ENCODE measurements at regions not wholly inside any gene's neighbourhood (a gene's known extent, or its start where the extent isn't known, plus 50 kb on each side); places are given as distances from the start of the nearest gene placed in this dataset.

DNA sequence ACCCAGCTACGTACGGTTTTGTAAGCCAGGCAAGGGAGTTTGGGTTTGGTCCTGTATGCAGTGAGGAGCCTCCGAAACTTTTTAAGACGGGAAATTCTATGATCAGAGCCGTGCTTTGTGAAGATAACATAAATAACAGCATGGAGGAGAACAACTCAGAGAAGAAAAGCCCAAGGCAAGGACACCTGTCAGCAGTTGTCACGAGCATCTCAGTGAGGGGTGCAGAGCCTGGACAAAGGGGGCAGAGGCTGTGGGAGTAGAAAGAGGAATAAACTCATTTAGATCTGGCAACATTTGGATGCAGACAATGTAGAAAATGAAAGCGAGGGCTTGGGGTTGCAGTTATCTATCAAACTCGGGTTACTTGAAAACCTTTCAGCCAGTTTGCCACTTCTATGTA, 64.5 kb downstream of the CAVIN2 start:
- H3K9me3 Mint-ChIP-seq: peaks cover 5% of the 10 kb centered on the region; the same call in 1 of the 2 replicates
- TF ChIP-seq, protein P1, sequence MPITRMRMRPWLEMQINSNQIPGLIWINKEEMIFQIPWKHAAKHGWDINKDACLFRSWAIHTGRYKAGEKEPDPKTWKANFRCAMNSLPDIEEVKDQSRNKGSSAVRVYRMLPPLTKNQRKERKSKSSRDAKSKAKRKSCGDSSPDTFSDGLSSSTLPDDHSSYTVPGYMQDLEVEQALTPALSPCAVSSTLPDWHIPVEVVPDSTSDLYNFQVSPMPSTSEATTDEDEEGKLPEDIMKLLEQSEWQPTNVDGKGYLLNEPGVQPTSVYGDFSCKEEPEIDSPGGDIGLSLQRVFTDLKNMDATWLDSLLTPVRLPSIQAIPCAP (CRISPR knock-in tag; IDR thresholded peaks at IDR 0.05): no peak
- TF ChIP-seq FOXP1 (CRISPR knock-in tag; IDR thresholded peaks at IDR 0.05; ENCODE audit: borderline replicate concordance): no peak
- TF ChIP-seq, protein P2, sequence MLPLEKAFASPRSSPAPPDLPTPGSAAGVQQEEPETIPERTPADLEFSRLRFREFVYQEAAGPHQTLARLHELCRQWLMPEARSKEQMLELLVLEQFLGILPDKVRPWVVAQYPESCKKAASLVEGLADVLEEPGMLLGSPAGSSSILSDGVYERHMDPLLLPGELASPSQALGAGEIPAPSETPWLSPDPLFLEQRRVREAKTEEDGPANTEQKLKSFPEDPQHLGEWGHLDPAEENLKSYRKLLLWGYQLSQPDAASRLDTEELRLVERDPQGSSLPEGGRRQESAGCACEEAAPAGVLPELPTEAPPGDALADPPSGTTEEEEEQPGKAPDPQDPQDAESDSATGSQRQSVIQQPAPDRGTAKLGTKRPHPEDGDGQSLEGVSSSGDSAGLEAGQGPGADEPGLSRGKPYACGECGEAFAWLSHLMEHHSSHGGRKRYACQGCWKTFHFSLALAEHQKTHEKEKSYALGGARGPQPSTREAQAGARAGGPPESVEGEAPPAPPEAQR (CRISPR knock-in tag; IDR thresholded peaks at IDR 0.05): no peak
- no peak for TF ChIP-seq TEAD1 (CRISPR knock-in tag; IDR thresholded peaks at IDR 0.05)
- TF ChIP-seq EMX1 (CRISPR knock-in tag; IDR thresholded peaks at IDR 0.05): no peak
- TF ChIP-seq HMGA2 (CRISPR knock-in tag; IDR thresholded peaks at IDR 0.05): no peak
- no peak for TF ChIP-seq ZNF263 (CRISPR knock-in tag; IDR thresholded peaks at IDR 0.05; ENCODE audit: low read depth)
- no peak for TF ChIP-seq IRF2 (CRISPR knock-in tag; IDR thresholded peaks at IDR 0.05; ENCODE audit: borderline replicate concordance, low read depth)
- no peak overlapping the region for H3K27ac Mint-ChIP-seq
- no peaks in the 10 kb centered on the region for H3K36me3 Mint-ChIP-seq
- ATAC-seq: no peak
- H3K27me3 Mint-ChIP-seq (ENCODE audit: low read depth): no peaks in the 10 kb centered on the region
- no peak overlapping the region for H3K4me3 Mint-ChIP-seq
- ChIA-PET CTCF (no interaction called here), POLR2A (no interaction called here)
- peaks cover 9% of the 10 kb centered on the region for H3K4me1 Mint-ChIP-seq
- DNase-seq (ENCODE audit: low spot score): no peak

GRCh38 chr2:191783416-191783815, 63.5 kb downstream of the CAVIN2 start:
- Mint-ChIP-seq H3K27ac (no peak overlapping the region), H3K36me3 (no peaks in the 10 kb centered on the region), H3K4me3 (no peak overlapping the region), H3K4me1 (peaks cover 12% of the 10 kb centered on the region), H3K27me3 (ENCODE audit: low read depth) (no peaks in the 10 kb centered on the region), H3K9me3 (peaks cover 5% of the 10 kb centered on the region; the same call in 1 of the 2 replicates)
- TF ChIP-seq NFE2L1 (CRISPR knock-in tag; IDR thresholded peaks at IDR 0.05): no peak
- TF ChIP-seq CREB1 (CRISPR knock-in tag; IDR thresholded peaks at IDR 0.05): no peak
- TF ChIP-seq ATF1 (CRISPR knock-in tag; IDR thresholded peaks at IDR 0.05): no peak
- no peak for TF ChIP-seq ATF2 (CRISPR knock-in tag; IDR thresholded peaks at IDR 0.05; ENCODE audit: borderline replicate concordance, low read depth)
- TF ChIP-seq CBFB (CRISPR knock-in tag; IDR thresholded peaks at IDR 0.05; ENCODE audit: low read depth): no peak
- TF ChIP-seq, protein P1 (CRISPR knock-in tag; IDR thresholded peaks at IDR 0.05): no peak
- no peak for TF ChIP-seq ELF4 (CRISPR knock-in tag; IDR thresholded peaks at IDR 0.05; ENCODE audit: low read depth)
- no peak for TF ChIP-seq ZNF317 (CRISPR knock-in tag; IDR thresholded peaks at IDR 0.05; ENCODE audit: borderline replicate concordance, low read depth)
- no peak for TF ChIP-seq FOXK1 (CRISPR knock-in tag; IDR thresholded peaks at IDR 0.05)
- TF ChIP-seq, protein P3, sequence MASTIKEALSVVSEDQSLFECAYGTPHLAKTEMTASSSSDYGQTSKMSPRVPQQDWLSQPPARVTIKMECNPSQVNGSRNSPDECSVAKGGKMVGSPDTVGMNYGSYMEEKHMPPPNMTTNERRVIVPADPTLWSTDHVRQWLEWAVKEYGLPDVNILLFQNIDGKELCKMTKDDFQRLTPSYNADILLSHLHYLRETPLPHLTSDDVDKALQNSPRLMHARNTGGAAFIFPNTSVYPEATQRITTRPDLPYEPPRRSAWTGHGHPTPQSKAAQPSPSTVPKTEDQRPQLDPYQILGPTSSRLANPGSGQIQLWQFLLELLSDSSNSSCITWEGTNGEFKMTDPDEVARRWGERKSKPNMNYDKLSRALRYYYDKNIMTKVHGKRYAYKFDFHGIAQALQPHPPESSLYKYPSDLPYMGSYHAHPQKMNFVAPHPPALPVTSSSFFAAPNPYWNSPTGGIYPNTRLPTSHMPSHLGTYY (CRISPR knock-in tag; IDR thresholded peaks at IDR 0.05): no peak
- CTCF ChIA-PET: no interaction called here
- ATAC-seq (no peak), DNase-seq (ENCODE audit: low spot score) (no peak)
- POLR2A ChIA-PET: no interaction called here
